ENCODE measurements at regions not wholly inside any gene's neighbourhood (a gene's known extent, or its start where the extent isn't known, plus 50 kb on each side); places are given as distances from the start of the nearest gene placed in this dataset.

- no peak for FAIRE-seq
- ATAC-seq, result no peak
- no peaks in the 10 kb centered on the region for H3K79me2 ChIP-seq (ENCODE audit: control insufficient read depth, insufficient read depth, low read length)
- H3K36me3 ChIP-seq (ENCODE audit: control insufficient read depth, insufficient read depth, low read length), result no peaks in the 10 kb centered on the region
- no peak overlapping the region for H3K4me3 ChIP-seq
- intact Hi-C loops (cut with micrococcal nuclease), result no loop called here
- in situ Hi-C loops (cut with MboI), result no loop called here
- no peaks in the 10 kb centered on the region for H3K4me1 ChIP-seq (replicated peaks in 1 of 2; ENCODE audit: control insufficient read depth in 2 of 2, insufficient read depth in 2 of 2, low read length in 2 of 2)
- ChIA-PET CTCF (ENCODE audit: low intra/inter-chr PET ratio) (no interaction called here), POLR2A (no interaction called here)
- no peak overlapping the region for H3K9ac ChIP-seq (ENCODE audit: insufficient read depth in 1 of 2, low read depth in 2 of 2, low read length in 2 of 2)
- no TSS peak for BruUV-seq (replicated peaks)
- no peaks in the 10 kb centered on the region for H4K20me1 ChIP-seq (replicated peaks; ENCODE audit: control insufficient read depth, insufficient read depth, low read length)
- no peak overlapping the region for H2AFZ ChIP-seq (ENCODE audit: low read depth, low read length)
- H3K9me3 ChIP-seq (replicated peaks; ENCODE audit: control insufficient read depth, insufficient read depth, low read depth, low read length), result no peaks in the 10 kb centered on the region
- no peaks in the 10 kb centered on the region for H3K27me3 ChIP-seq (ENCODE audit: control insufficient read depth in 2 of 2, insufficient read depth in 2 of 2, low read length in 2 of 2)
- DNase-seq (ENCODE audit: extremely low read depth in 1 of 4, low spot score in 3 of 4), result no peak
- no peak overlapping the region for H3K27ac ChIP-seq (ENCODE audit: extremely low read depth, low read depth, low read length)
- no peak overlapping the region for H3K4me2 ChIP-seq (ENCODE audit: insufficient read depth, low read length)
- no peaks in the 10 kb centered on the region for H3K9me1 ChIP-seq (ENCODE audit: control insufficient read depth, insufficient read depth, low read length)
- no peak for TF ChIP-seq ETV6 (IDR thresholded peaks at IDR 0.05; ENCODE audit: borderline replicate concordance in 1 of 2, low read depth in 2 of 2, low read length in 1 of 2)
- no peak for TF ChIP-seq ETV6 (CRISPR knock-in tag; IDR thresholded peaks at IDR 0.05; ENCODE audit: borderline replicate concordance)
- no peak for TF ChIP-seq ZBTB33 (CRISPR knock-in tag; IDR thresholded peaks at IDR 0.05)
- no peak for TF ChIP-seq ZNF133 (CRISPR knock-in tag; IDR thresholded peaks at IDR 0.05)
- TF ChIP-seq NCOA4 (IDR thresholded peaks at IDR 0.05; ENCODE audit: partially characterized antibody), result no peak
- TF ChIP-seq NUFIP1 (IDR thresholded peaks at IDR 0.05; ENCODE audit: partially characterized antibody), result no peak
- no peak for TF ChIP-seq ATF7 (IDR thresholded peaks at IDR 0.05)
- TF ChIP-seq, protein P1, sequence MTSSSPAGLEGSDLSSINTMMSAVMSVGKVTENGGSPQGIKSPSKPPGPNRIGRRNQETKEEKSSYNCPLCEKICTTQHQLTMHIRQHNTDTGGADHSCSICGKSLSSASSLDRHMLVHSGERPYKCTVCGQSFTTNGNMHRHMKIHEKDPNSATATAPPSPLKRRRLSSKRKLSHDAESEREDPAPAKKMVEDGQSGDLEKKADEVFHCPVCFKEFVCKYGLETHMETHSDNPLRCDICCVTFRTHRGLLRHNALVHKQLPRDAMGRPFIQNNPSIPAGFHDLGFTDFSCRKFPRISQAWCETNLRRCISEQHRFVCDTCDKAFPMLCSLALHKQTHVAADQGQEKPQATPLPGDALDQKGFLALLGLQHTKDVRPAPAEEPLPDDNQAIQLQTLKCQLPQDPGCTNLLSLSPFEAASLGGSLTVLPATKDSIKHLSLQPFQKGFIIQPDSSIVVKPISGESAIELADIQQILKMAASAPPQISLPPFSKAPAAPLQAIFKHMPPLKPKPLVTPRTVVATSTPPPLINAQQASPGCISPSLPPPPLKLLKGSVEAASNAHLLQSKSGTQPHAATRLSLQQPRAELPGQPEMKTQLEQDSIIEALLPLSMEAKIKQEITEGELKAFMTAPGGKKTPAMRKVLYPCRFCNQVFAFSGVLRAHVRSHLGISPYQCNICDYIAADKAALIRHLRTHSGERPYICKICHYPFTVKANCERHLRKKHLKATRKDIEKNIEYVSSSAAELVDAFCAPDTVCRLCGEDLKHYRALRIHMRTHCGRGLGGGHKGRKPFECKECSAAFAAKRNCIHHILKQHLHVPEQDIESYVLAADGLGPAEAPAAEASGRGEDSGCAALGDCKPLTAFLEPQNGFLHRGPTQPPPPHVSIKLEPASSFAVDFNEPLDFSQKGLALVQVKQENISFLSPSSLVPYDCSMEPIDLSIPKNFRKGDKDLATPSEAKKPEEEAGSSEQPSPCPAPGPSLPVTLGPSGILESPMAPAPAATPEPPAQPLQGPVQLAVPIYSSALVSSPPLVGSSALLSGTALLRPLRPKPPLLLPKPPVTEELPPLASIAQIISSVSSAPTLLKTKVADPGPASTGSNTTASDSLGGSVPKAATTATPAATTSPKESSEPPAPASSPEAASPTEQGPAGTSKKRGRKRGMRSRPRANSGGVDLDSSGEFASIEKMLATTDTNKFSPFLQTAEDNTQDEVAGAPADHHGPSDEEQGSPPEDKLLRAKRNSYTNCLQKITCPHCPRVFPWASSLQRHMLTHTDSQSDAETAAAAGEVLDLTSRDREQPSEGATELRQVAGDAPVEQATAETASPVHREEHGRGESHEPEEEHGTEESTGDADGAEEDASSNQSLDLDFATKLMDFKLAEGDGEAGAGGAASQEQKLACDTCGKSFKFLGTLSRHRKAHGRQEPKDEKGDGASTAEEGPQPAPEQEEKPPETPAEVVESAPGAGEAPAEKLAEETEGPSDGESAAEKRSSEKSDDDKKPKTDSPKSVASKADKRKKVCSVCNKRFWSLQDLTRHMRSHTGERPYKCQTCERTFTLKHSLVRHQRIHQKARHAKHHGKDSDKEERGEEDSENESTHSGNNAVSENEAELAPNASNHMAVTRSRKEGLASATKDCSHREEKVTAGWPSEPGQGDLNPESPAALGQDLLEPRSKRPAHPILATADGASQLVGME (CRISPR knock-in tag; IDR thresholded peaks at IDR 0.05), result no peak
- TF ChIP-seq MECOM (CRISPR knock-in tag; IDR thresholded peaks at IDR 0.05), result no peak
- no peak for TF ChIP-seq GABPB1 (CRISPR knock-in tag; IDR thresholded peaks at IDR 0.05)
- TF ChIP-seq MLX (CRISPR knock-in tag; conservative IDR thresholded peaks at IDR 0.05), result no peak
- no peak for TF ChIP-seq AFF4 (CRISPR knock-in tag; IDR thresholded peaks at IDR 0.05)
Measured at GRCh38 chr5:155353231-155353630, 339.7 kb downstream of the KIF4B start.
